Liver (tissue), 3 donors: ENCODE measurements at regions not wholly inside any gene's neighbourhood (a gene's known extent, or its start where the extent isn't known, plus 50 kb on each side); places are given as distances from the start of the nearest gene placed in this dataset.

Source experiments
- GABPA ChIP-seq, 2 donors: IDR thresholded peaks in 1 of 2; conservative IDR thresholded peaks in 1 of 2; 2 replicates each; pipeline ENCODE4 v1.6.1; 2016; ENCODE audit warnings: antibody characterized with exemption in 2 of 2, mild to moderate bottlenecking in 1 of 2, moderate library complexity in 1 of 2
- RAD21 ChIP-seq, 2 donors: IDR thresholded peaks; 2 replicates each; pipeline ENCODE4 v1.6.1; 2016; ENCODE audit warnings: antibody characterized with exemption in 2 of 2, mild to moderate bottlenecking in 2 of 2
- REST ChIP-seq: IDR thresholded peaks from 2 replicates; pipeline ENCODE4 v1.6.1; 2016; ENCODE audit warnings: antibody characterized with exemption, mild to moderate bottlenecking
- RXRA ChIP-seq, 2 donors: IDR thresholded peaks; 2 replicates each; pipeline ENCODE4 v1.6.1; 2017 to 2018; ENCODE audit warnings: antibody characterized with exemption in 2 of 2, mild to moderate bottlenecking in 1 of 2
- SP1 ChIP-seq: IDR thresholded peaks from 2 replicates; pipeline ENCODE4 v1.6.1; 2018; ENCODE audit warnings: antibody characterized with exemption, mild to moderate bottlenecking
- TAF1 ChIP-seq: conservative IDR thresholded peaks from 2 replicates; pipeline ENCODE4 v1.6.1; 2016; ENCODE audit warnings: antibody characterized with exemption, mild to moderate bottlenecking
- YY1 ChIP-seq: IDR thresholded peaks from 2 replicates; pipeline ENCODE4 v1.6.1; 2016; ENCODE audit warnings: antibody characterized with exemption, mild to moderate bottlenecking
- ZBTB33 ChIP-seq: IDR thresholded peaks from 2 replicates; pipeline ENCODE4 v1.6.1; 2016; ENCODE audit warnings: antibody characterized with exemption
- TF ChIP-seq, protein P1 (sequence below): fragments of 150-350 bp; IDR thresholded peaks from 2 replicates; pipeline ENCODE4 v1.5.1; 2017; ENCODE audit warnings: improper control_type of control experiment, low read depth, low read length; ENCODE audit not compliant: missing input control
- donor health status: healthy.
- donor health status: healthy.

DNA sequence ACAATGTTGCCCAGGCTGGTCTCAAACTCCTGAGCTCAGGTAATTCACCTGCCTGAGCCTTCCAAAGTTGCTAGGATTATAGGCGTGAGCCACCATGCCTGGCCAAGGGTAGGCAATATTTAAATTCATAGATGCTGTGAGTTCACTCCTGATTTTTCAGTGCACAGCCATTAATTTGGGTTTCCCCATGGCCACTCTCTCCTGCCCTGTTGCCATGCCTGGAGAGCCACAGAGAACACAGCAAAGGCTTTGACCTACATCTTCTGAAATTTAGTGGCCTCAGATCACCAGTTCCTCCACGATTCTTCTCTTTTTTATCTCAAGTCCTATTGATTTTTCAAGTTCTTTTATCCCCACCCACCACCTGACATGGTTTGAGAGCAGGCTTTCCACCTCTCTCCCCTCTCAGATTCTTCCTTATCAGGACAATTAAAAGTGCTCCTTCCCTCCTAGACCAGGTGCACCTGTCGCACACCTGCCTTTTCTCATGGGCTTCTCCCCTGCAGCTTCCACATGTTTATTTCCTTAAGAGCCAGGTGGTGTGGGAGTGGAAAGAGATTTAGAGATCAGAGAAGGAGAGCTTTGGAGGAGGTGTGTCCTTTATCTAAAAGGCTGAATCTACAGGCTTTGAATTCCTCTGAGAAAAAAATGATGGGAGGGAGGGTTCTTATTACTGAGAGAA lies 123.8 kb downstream of the ADRA2A start:
- TF ChIP-seq TAF1 = no peak
- TF ChIP-seq, protein P1, sequence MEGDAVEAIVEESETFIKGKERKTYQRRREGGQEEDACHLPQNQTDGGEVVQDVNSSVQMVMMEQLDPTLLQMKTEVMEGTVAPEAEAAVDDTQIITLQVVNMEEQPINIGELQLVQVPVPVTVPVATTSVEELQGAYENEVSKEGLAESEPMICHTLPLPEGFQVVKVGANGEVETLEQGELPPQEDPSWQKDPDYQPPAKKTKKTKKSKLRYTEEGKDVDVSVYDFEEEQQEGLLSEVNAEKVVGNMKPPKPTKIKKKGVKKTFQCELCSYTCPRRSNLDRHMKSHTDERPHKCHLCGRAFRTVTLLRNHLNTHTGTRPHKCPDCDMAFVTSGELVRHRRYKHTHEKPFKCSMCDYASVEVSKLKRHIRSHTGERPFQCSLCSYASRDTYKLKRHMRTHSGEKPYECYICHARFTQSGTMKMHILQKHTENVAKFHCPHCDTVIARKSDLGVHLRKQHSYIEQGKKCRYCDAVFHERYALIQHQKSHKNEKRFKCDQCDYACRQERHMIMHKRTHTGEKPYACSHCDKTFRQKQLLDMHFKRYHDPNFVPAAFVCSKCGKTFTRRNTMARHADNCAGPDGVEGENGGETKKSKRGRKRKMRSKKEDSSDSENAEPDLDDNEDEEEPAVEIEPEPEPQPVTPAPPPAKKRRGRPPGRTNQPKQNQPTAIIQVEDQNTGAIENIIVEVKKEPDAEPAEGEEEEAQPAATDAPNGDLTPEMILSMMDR = no peak
- no peak for TF ChIP-seq YY1
- TF ChIP-seq REST = no peak
- TF ChIP-seq RXRA (IDR thresholded peaks at IDR 0.05) = no peak
- no peak for TF ChIP-seq ZBTB33
- no peak for TF ChIP-seq RAD21 (IDR thresholded peaks at IDR 0.05)
- no peak for TF ChIP-seq SP1
- TF ChIP-seq GABPA (IDR thresholded peaks at IDR 0.05 in 1 of 2, conservative IDR thresholded peaks at IDR 0.05 in 1 of 2) = no peak
